H9 (cell line): ENCODE measurements at regions not wholly inside any gene's neighbourhood (a gene's known extent, or its start where the extent isn't known, plus 50 kb on each side); places are given as distances from the start of the nearest gene placed in this dataset.

Experiments used
- DNase-seq: peaks from one replicate; pipeline ENCODE4 v3.0.0-alpha.2; 2017
- H2AFZ ChIP-seq: one replicate; pipeline ENCODE4 v1.6.1; 2013; ENCODE audit warnings: mild to moderate bottlenecking, low read length, control low read depth, moderate library complexity
- H2AK5ac ChIP-seq: 2 replicates; pipeline ENCODE4 v1.6.1; 2013; ENCODE audit warnings: low read length, control low read depth, mixed read lengths; ENCODE audit not compliant: insufficient read length
- H2BK120ac ChIP-seq: one replicate; pipeline ENCODE4 v1.6.1; 2013; ENCODE audit warnings: low read depth, mild to moderate bottlenecking, low read length, control low read depth, inconsistent platforms; ENCODE audit not compliant: poor library complexity, severe bottlenecking
- H2BK12ac ChIP-seq: 2 replicates; pipeline ENCODE4 v1.6.1; 2013; ENCODE audit warnings: low read length, control low read depth, mixed read lengths, low read depth; ENCODE audit not compliant: insufficient read length
- H2BK15ac ChIP-seq: 2 replicates; pipeline ENCODE4 v1.6.1; 2013; ENCODE audit warnings: low read depth, low read length, control low read depth
- H2BK20ac ChIP-seq: one replicate; pipeline ENCODE4 v1.6.1; 2013; ENCODE audit warnings: low read depth, mild to moderate bottlenecking, low read length, control low read depth, inconsistent platforms; ENCODE audit not compliant: poor library complexity, severe bottlenecking
- H2BK5ac ChIP-seq: 2 replicates; pipeline ENCODE4 v1.6.1; 2013; ENCODE audit warnings: low read length, control low read depth, mixed read lengths; ENCODE audit not compliant: insufficient read length
- H3K14ac ChIP-seq: 2 replicates; pipeline ENCODE4 v1.6.1; 2013; ENCODE audit warnings: low read length, control low read depth; ENCODE audit not compliant: insufficient read depth
- H3K18ac ChIP-seq: 2 replicates; pipeline ENCODE4 v1.6.1; 2013; ENCODE audit warnings: low read depth, mild to moderate bottlenecking, mixed read lengths, low read length, control low read depth; ENCODE audit not compliant: insufficient read length
- H3K23ac ChIP-seq: 2 replicates; pipeline ENCODE4 v1.6.1; 2013; ENCODE audit warnings: low read length, control low read depth, mixed read lengths, low read depth; ENCODE audit not compliant: insufficient read length
- H3K23me2 ChIP-seq: 2 replicates; pipeline ENCODE4 v1.6.1; 2013; ENCODE audit warnings: low read depth, mild to moderate bottlenecking, mixed read lengths, low read length, control low read depth; ENCODE audit not compliant: insufficient read length, poor library complexity, severe bottlenecking
- H3K27ac ChIP-seq: 2 replicates; pipeline ENCODE4 v1.5.1; 2013; ENCODE audit warnings: low read length, control low read depth, mixed read lengths, low read depth; ENCODE audit not compliant: insufficient read length
- H3K27me3 ChIP-seq: 2 replicates; pipeline ENCODE4 v1.6.1; 2013; ENCODE audit warnings: low read length, control low read depth, inconsistent platforms; ENCODE audit not compliant: insufficient read depth
- H3K4ac ChIP-seq: 2 replicates; pipeline ENCODE4 v1.6.1; 2013; ENCODE audit warnings: low read depth, mild to moderate bottlenecking, control low read depth, inconsistent platforms, low read length, moderate library complexity
- H3K4me1 ChIP-seq: 2 replicates; pipeline ENCODE4 v1.6.1; 2013; ENCODE audit warnings: low read length, control low read depth, inconsistent platforms; ENCODE audit not compliant: insufficient read depth
- H3K4me2 ChIP-seq: 2 replicates; pipeline ENCODE4 v1.6.1; 2013; ENCODE audit warnings: low read length, control low read depth, mixed read lengths; ENCODE audit not compliant: insufficient read length, insufficient read depth
- H3K56ac ChIP-seq: 2 replicates; pipeline ENCODE4 v1.6.1; 2013; ENCODE audit warnings: low read depth, mild to moderate bottlenecking, mixed read lengths, low read length, control low read depth; ENCODE audit not compliant: insufficient read length
- H3K79me1 ChIP-seq: 2 replicates; pipeline ENCODE4 v1.6.1; 2013; ENCODE audit warnings: low read depth, mild to moderate bottlenecking, moderate library complexity, low read length, control low read depth, inconsistent platforms; ENCODE audit not compliant: insufficient read depth, poor library complexity, severe bottlenecking
- H3K79me2 ChIP-seq: 2 replicates; pipeline ENCODE4 v1.6.1; 2013; ENCODE audit warnings: low read length, control low read depth, inconsistent platforms; ENCODE audit not compliant: insufficient read depth
- H3K9ac ChIP-seq: 2 replicates; pipeline ENCODE4 v1.6.1; 2013; ENCODE audit warnings: low read length, control low read depth, mixed read lengths; ENCODE audit not compliant: insufficient read length; ENCODE audit errors: extremely low read depth
- H3K9me3 ChIP-seq: one replicate; pipeline ENCODE4 v1.6.1; 2013; ENCODE audit warnings: low read depth, low read length, inconsistent platforms; ENCODE audit not compliant: control insufficient read depth
- H3T11ph ChIP-seq: one replicate; pipeline ENCODE4 v1.6.1; 2013; ENCODE audit warnings: mild to moderate bottlenecking, low read length, control low read depth, inconsistent platforms
- H4K20me1 ChIP-seq: one replicate; pipeline ENCODE4 v1.6.1; 2013; ENCODE audit not compliant: control insufficient read depth, insufficient read length, insufficient read depth
- H4K5ac ChIP-seq: 2 replicates; pipeline ENCODE4 v1.6.1; 2013; ENCODE audit warnings: low read depth, mild to moderate bottlenecking, mixed read lengths, low read length, control low read depth; ENCODE audit not compliant: insufficient read length
- H4K8ac ChIP-seq: replicated peaks from 2 replicates; pipeline ENCODE4 v1.6.1; 2013; ENCODE audit warnings: low read length, control low read depth, mixed read lengths, low read depth; ENCODE audit not compliant: insufficient read length
- H4K91ac ChIP-seq: 2 replicates; pipeline ENCODE4 v1.6.1; 2013; ENCODE audit warnings: low read depth, mild to moderate bottlenecking, moderate library complexity, mixed read lengths, low read length, control low read depth; ENCODE audit not compliant: insufficient read length
- H3K27ac Mint-ChIP-seq, 3 experiments: 2 replicates in 2 of 3; 3 replicates in 1 of 3; pipeline ENCODE4 v1.8.0; 2020 to 2021; ENCODE audit warnings: mixed read lengths in 3 of 3, mild to moderate bottlenecking in 1 of 3, moderate library complexity in 1 of 3
- H3K27me3 Mint-ChIP-seq: 2 replicates; pipeline ENCODE4 v1.8.0; 2021; ENCODE audit warnings: low read depth, mild to moderate bottlenecking, moderate library complexity, mixed read lengths
- H3K36me3 Mint-ChIP-seq, 3 experiments: 2 replicates in 2 of 3; 3 replicates in 1 of 3; pipeline ENCODE4 v1.8.0; 2020 to 2021; ENCODE audit warnings: low read depth in 3 of 3, mixed read lengths in 3 of 3; ENCODE audit not compliant: insufficient read depth in 1 of 3
- H3K4me1 Mint-ChIP-seq, 2 experiments: 2 replicates each; pipeline ENCODE4 v1.8.0; 2020; ENCODE audit warnings: mixed read lengths in 2 of 2
- H3K4me3 Mint-ChIP-seq, 2 experiments: 2 replicates in 1 of 2; 3 replicates in 1 of 2; pipeline ENCODE4 v1.8.0; 2020 to 2021; ENCODE audit warnings: mild to moderate bottlenecking in 2 of 2, mixed read lengths in 2 of 2, moderate library complexity in 1 of 2
- H3K9me3 Mint-ChIP-seq, 2 experiments: 2 replicates in 1 of 2; 3 replicates in 1 of 2; pipeline ENCODE4 v1.8.0; 2020; ENCODE audit warnings: mild to moderate bottlenecking in 2 of 2, mixed read lengths in 2 of 2, moderate library complexity in 1 of 2
- WGBS: extraction: QIAGEN DNeasy Blood & Tissue Kit; methylation state at CpG from one replicate; pipeline ENCODE4 v1.1.7; 2013; ENCODE audit warnings: missing lambda C conversion rate, low lambda C conversion rate, mixed read lengths; ENCODE audit not compliant: insufficient read length; ENCODE audit errors: extremely low coverage; 5-methylcytosine and 5-hydroxymethylcytosine counted together
- TF ChIP-seq, protein P1 (sequence below): fragments of 200-600 bp; sonication (generic); conservative IDR thresholded peaks from 3 replicates; pipeline ENCODE4 v1.8.0; 2021; ENCODE audit warnings: antibody characterized with exemption, mild to moderate bottlenecking

DNA sequence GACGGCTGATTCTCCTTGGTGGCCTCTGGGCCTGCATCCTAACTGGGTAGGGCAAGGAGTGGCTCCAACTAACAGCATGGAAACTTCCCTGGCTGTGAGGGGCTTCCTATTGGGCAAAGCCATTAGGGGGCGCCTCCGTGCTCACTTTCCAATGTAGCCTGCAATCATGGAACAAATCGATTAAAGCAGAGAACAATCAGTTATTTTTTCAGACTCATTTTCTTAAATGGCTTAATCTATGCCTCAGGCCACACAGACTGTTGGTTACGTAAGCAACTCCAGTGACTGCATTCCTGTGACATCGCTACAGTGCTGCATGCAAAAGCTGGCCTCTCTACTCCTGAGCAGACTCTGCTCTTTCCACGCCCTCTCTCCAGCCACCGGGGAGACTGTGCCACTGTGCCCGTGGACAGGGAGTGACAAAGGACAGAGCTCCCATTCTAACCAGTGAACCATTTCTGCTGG is 278.9 kb downstream of the KLF13 start:
- H3K4me3 Mint-ChIP-seq: no peak overlapping the region
- peak overlapping the region in 1 of 3 experiments; percentile 57; a peak in 1 of 7 replicates for H3K27ac Mint-ChIP-seq
- H2BK120ac ChIP-seq: no peak overlapping the region
- H3K4me1 Mint-ChIP-seq: peaks cover 14 to 21% of the 10 kb centered on the region in 2 experiments
- no peaks in the 10 kb centered on the region for H4K20me1 ChIP-seq
- no peak overlapping the region for H2AFZ ChIP-seq
- TF ChIP-seq, protein P1, sequence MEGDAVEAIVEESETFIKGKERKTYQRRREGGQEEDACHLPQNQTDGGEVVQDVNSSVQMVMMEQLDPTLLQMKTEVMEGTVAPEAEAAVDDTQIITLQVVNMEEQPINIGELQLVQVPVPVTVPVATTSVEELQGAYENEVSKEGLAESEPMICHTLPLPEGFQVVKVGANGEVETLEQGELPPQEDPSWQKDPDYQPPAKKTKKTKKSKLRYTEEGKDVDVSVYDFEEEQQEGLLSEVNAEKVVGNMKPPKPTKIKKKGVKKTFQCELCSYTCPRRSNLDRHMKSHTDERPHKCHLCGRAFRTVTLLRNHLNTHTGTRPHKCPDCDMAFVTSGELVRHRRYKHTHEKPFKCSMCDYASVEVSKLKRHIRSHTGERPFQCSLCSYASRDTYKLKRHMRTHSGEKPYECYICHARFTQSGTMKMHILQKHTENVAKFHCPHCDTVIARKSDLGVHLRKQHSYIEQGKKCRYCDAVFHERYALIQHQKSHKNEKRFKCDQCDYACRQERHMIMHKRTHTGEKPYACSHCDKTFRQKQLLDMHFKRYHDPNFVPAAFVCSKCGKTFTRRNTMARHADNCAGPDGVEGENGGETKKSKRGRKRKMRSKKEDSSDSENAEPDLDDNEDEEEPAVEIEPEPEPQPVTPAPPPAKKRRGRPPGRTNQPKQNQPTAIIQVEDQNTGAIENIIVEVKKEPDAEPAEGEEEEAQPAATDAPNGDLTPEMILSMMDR: peak; percentile 72
- H3K56ac ChIP-seq: no peak overlapping the region
- no peaks in the 10 kb centered on the region for H3K9me3 ChIP-seq
- H3K23me2 ChIP-seq: no peaks in the 10 kb centered on the region
- H3T11ph ChIP-seq: no peak overlapping the region
- no peak overlapping the region for H3K4me2 ChIP-seq
- peak; percentile 61 for DNase-seq
- H2BK15ac ChIP-seq: no peak overlapping the region
- no peak overlapping the region for H2BK5ac ChIP-seq
- no peaks in the 10 kb centered on the region for H3K27me3 Mint-ChIP-seq
- no peak overlapping the region for H3K23ac ChIP-seq
- H3K27me3 ChIP-seq: no peaks in the 10 kb centered on the region
- no peak overlapping the region for H4K91ac ChIP-seq
- no peak overlapping the region for H2BK20ac ChIP-seq
- no peaks in the 10 kb centered on the region for H3K79me1 ChIP-seq
- no peak overlapping the region for H3K27ac ChIP-seq
- no peaks in the 10 kb centered on the region for H3K79me2 ChIP-seq
- H3K9me3 Mint-ChIP-seq: peaks cover 5 to 7% of the 10 kb centered on the region in 2 experiments; a peak in 2 of 5 replicates
- no peak overlapping the region for H3K9ac ChIP-seq
- H2AK5ac ChIP-seq: no peak overlapping the region
- H3K18ac ChIP-seq: no peak overlapping the region
- no peaks in the 10 kb centered on the region; the same call in 1 of the 2 replicates for H3K4me1 ChIP-seq
- H3K4ac ChIP-seq: no peak overlapping the region
- H4K8ac ChIP-seq: no peak overlapping the region
- no peak overlapping the region for H2BK12ac ChIP-seq
- no peak overlapping the region for H4K5ac ChIP-seq
- peaks cover 0 to 2% (median 0%) of the 10 kb centered on the region in 3 experiments; a peak in 1 of 7 replicates for H3K36me3 Mint-ChIP-seq
- WGBS: no CpG with 5 or more reads among the region's 9 CpGs
- no peak overlapping the region for H3K14ac ChIP-seq
